H1 (cell line): ENCODE measurements at regions not wholly inside any gene's neighbourhood (a gene's known extent, or its start where the extent isn't known, plus 50 kb on each side); places are given as distances from the start of the nearest gene placed in this dataset.

Experiments
- CTCF ChIA-PET: fragments of 300-600 bp; sonication (Branson Sonifier 250); formaldehyde crosslinking; loops from one replicate; lab custom pipeline; 2021; ENCODE audit not compliant: partially characterized antibody; lab: Charles Lee
- POLR2A ChIA-PET: fragments of 300-600 bp; sonication (Branson Sonifier 250); formaldehyde crosslinking; loops from one replicate; lab custom pipeline; 2021; ENCODE audit warnings: inconsistent platforms; ENCODE audit not compliant: partially characterized antibody; lab: Charles Lee
- DNase-seq, 2 experiments: peaks; one replicate each; pipeline versions ENCODE4 v3.0.0 to v3.0.0-alpha.2; 2010 to 2022; ENCODE audit warnings: low spot score in 2 of 2, low read depth in 1 of 2, mixed read lengths in 1 of 2
- FAIRE-seq: peaks from 2 replicates; lab custom pipeline; 2011; peaks lifted over from hg19 to GRCh38; lab: Jason Lieb, UNC
- H2AFZ ChIP-seq: 2 replicates; pipeline ENCODE4 v1.8.1; 2012; ENCODE audit warnings: low read length, inconsistent platforms
- H2AK5ac ChIP-seq: 2 replicates; pipeline ENCODE4 v1.6.1; 2013; ENCODE audit warnings: low read depth, low read length
- H2BK120ac ChIP-seq: replicated peaks from 2 replicates; pipeline ENCODE3; 2013; ENCODE audit warnings: low read depth, low read length, inconsistent platforms
- H2BK12ac ChIP-seq: 2 replicates; pipeline ENCODE4 v1.6.1; 2013; ENCODE audit warnings: low read depth, low read length
- H2BK15ac ChIP-seq: 2 replicates; pipeline ENCODE4 v1.6.1; 2013; ENCODE audit warnings: low read length
- H2BK20ac ChIP-seq: 2 replicates; pipeline ENCODE4 v1.6.1; 2013; ENCODE audit warnings: low read length
- H2BK5ac ChIP-seq: 2 replicates; pipeline ENCODE4 v1.6.1; 2013; ENCODE audit warnings: low read depth, low read length
- H3K14ac ChIP-seq: 2 replicates; pipeline ENCODE4 v1.6.1; 2013; ENCODE audit warnings: inconsistent platforms; ENCODE audit not compliant: insufficient read length
- H3K18ac ChIP-seq: 2 replicates; pipeline ENCODE4 v1.6.1; 2013; ENCODE audit warnings: low read length; ENCODE audit errors: extremely low read depth
- H3K23ac ChIP-seq: 2 replicates; pipeline ENCODE4 v1.6.1; 2013; ENCODE audit warnings: inconsistent platforms; ENCODE audit not compliant: insufficient read length
- H3K23me2 ChIP-seq: 2 replicates; pipeline ENCODE4 v1.6.1; 2013; ENCODE audit warnings: low read depth, low read length
- H3K27ac ChIP-seq: 2 replicates; pipeline ENCODE4 v1.6.1; 2011; ENCODE audit warnings: low read depth, low read length, inconsistent platforms
- H3K27me3 ChIP-seq, 4 experiments: replicated peaks in 1 of 4; 1 replicate in 1 of 4; 2 replicates in 3 of 4; pipeline versions ENCODE4 v1.6.1 to v1.8.1; 2011 to 2013; ENCODE audit warnings: low read length in 3 of 4, mild to moderate bottlenecking in 3 of 4, inconsistent platforms in 2 of 4, mixed read lengths in 2 of 4, moderate library complexity in 1 of 4; ENCODE audit not compliant: control insufficient read depth in 3 of 4, insufficient read depth in 3 of 4; ENCODE audit errors: extremely low read depth in 1 of 4
- H3K36me3 ChIP-seq, 4 experiments: 2 replicates each; pipeline versions ENCODE4 v1.6.1 to v1.8.1; 2011 to 2013; ENCODE audit warnings: mild to moderate bottlenecking in 4 of 4, low read length in 3 of 4, moderate library complexity in 2 of 4, control low read depth in 1 of 4, inconsistent platforms in 1 of 4; ENCODE audit not compliant: insufficient read depth in 4 of 4, control insufficient read depth in 2 of 4
- H3K4ac ChIP-seq: replicated peaks from 2 replicates; pipeline ENCODE3; 2013; ENCODE audit warnings: low read length, low read depth, mixed read lengths, inconsistent platforms; ENCODE audit not compliant: insufficient read length
- H3K4me1 ChIP-seq, 4 experiments: replicated peaks in 1 of 4; 1 replicate in 1 of 4; 2 replicates in 3 of 4; pipeline versions ENCODE4 v1.6.1 to v1.8.1; 2011 to 2013; ENCODE audit warnings: low read length in 3 of 4, inconsistent platforms in 2 of 4, mixed read lengths in 1 of 4; ENCODE audit not compliant: insufficient read depth in 4 of 4, control insufficient read depth in 3 of 4
- H3K4me2 ChIP-seq, 2 experiments: 2 replicates each; pipeline versions ENCODE4 v1.6.1 to v1.8.1; 2011 to 2013; ENCODE audit warnings: low read depth in 2 of 2, low read length in 2 of 2, control low read depth in 1 of 2, inconsistent platforms in 1 of 2, mild to moderate bottlenecking in 1 of 2; ENCODE audit not compliant: insufficient read depth in 1 of 2
- H3K4me3 ChIP-seq, 4 experiments: fragments of 200-600, 300-600 bp in 1 of 4; sonication (generic), shearing (Covaris generic), sonication (Bioruptor Twin) in 1 of 4; 2 replicates each; pipeline versions ENCODE4 v1.5.1 to v1.8.1; 2011 to 2016; ENCODE audit warnings: low read length in 4 of 4, low read depth in 3 of 4, control low read depth in 2 of 4, inconsistent platforms in 2 of 4, mild to moderate bottlenecking in 2 of 4, mixed read lengths in 1 of 4, moderate library complexity in 1 of 4; ENCODE audit not compliant: insufficient read depth in 2 of 4; ENCODE audit errors: extremely low read depth in 1 of 4
- H3K56ac ChIP-seq: replicated peaks from 2 replicates; pipeline ENCODE3; 2013; ENCODE audit warnings: low read depth, mild to moderate bottlenecking, mixed read lengths, low read length, inconsistent platforms; ENCODE audit not compliant: insufficient read length
- H3K79me1 ChIP-seq: 2 replicates; pipeline ENCODE4 v1.6.1; 2013; ENCODE audit warnings: low read depth, low read length, control low read depth
- H3K79me2 ChIP-seq, 2 experiments: 2 replicates each; pipeline versions ENCODE4 v1.6.1 to v1.8.1; 2012 to 2013; ENCODE audit warnings: low read length in 2 of 2, mild to moderate bottlenecking in 2 of 2, inconsistent platforms in 1 of 2; ENCODE audit not compliant: insufficient read depth in 2 of 2, control insufficient read depth in 1 of 2
- H3K9ac ChIP-seq, 4 experiments: replicated peaks in 1 of 4; 1 replicate in 1 of 4; 2 replicates in 3 of 4; pipeline versions ENCODE4 v1.6.1 to v1.8.1; 2011 to 2013; ENCODE audit warnings: low read depth in 3 of 4, low read length in 3 of 4, control low read depth in 2 of 4, mild to moderate bottlenecking in 2 of 4, moderate library complexity in 2 of 4, inconsistent platforms in 1 of 4; ENCODE audit errors: extremely low read depth in 1 of 4
- H3K9me3 ChIP-seq, 2 experiments: 2 replicates each; pipeline versions ENCODE4 v1.6.1 to v1.8.1; 2012 to 2013; ENCODE audit warnings: mild to moderate bottlenecking in 2 of 2, moderate library complexity in 2 of 2, control low read depth in 1 of 2, inconsistent platforms in 1 of 2, low read depth in 1 of 2, low read length in 1 of 2, mixed read lengths in 1 of 2; ENCODE audit not compliant: insufficient read depth in 2 of 2
- H4K20me1 ChIP-seq, 2 experiments: replicated peaks in 1 of 2; 2 replicates each; pipeline versions ENCODE3 to v1.8.1; 2011 to 2013; ENCODE audit warnings: inconsistent platforms in 2 of 2, low read length in 2 of 2, mild to moderate bottlenecking in 1 of 2; ENCODE audit not compliant: insufficient read depth in 2 of 2, control insufficient read depth in 1 of 2
- H4K5ac ChIP-seq: 2 replicates; pipeline ENCODE4 v1.6.1; 2013; ENCODE audit warnings: low read length, low read depth, mixed read lengths, inconsistent platforms; ENCODE audit not compliant: insufficient read length
- H4K8ac ChIP-seq: 2 replicates; pipeline ENCODE4 v1.8.0; 2013; ENCODE audit warnings: mild to moderate bottlenecking, moderate library complexity, low read length, inconsistent platforms; ENCODE audit not compliant: insufficient read depth; ENCODE audit errors: extremely low read depth
- H4K91ac ChIP-seq: replicated peaks from 2 replicates; pipeline ENCODE3; 2013; ENCODE audit warnings: low read length, mixed read lengths, inconsistent platforms; ENCODE audit not compliant: insufficient read length
- BCL11A ChIP-seq, 2 experiments: IDR thresholded peaks; one replicate each; pipeline ENCODE4 v1.6.1; 2011; ENCODE audit warnings: low read depth in 2 of 2, low read length in 2 of 2, mild to moderate bottlenecking in 2 of 2
- E2F6 ChIP-seq: IDR thresholded peaks from 2 replicates; pipeline ENCODE4 v1.6.1; 2012; ENCODE audit warnings: inconsistent platforms
- GTF2F1 ChIP-seq: IDR thresholded peaks from 2 replicates; pipeline ENCODE4 v1.6.1; 2012; ENCODE audit warnings: low read depth, low read length, improper control_type of control experiment, borderline replicate concordance
- SP4 ChIP-seq: IDR thresholded peaks from 2 replicates; pipeline ENCODE4 v1.6.1; 2012; ENCODE audit warnings: low read length, inconsistent platforms
- WGBS, 2 experiments: shearing (Covaris generic) in 1 of 2; methylation state at CpG; one replicate each; pipeline versions ENCODE4 v1.1.6 to v1.1.7; 2013 to 2015; ENCODE audit warnings: low lambda C conversion rate in 2 of 2, mixed read lengths in 2 of 2, inconsistent platforms in 1 of 2, low coverage in 1 of 2, missing lambda C conversion rate in 1 of 2; ENCODE audit not compliant: insufficient replicate concordance in 2 of 2, insufficient coverage in 1 of 2, insufficient read length in 1 of 2; ENCODE audit errors: extremely low coverage in 1 of 2, missing lambda C conversion rate in 1 of 2; 5-methylcytosine and 5-hydroxymethylcytosine counted together

DNA sequence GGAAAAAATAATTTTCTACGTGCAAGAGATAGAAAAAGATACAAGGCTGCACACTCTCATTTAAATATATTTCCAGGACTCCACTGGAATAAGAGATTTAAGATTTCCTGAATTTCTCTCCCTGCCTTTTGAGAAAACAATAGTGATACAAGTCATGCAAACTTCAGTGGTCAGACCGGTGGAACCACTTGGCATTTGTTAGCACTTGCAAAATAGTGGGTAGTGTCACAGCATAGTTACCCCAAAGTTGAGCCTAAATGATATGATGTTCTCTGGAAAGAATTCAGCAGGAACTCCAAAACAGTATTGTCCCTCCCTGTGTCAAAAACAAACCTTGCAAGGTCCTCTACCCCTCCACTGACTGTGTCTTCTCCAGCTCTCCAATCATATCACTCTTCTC lies 102.3 kb downstream of the ANKRD50 start:
- Histone ChIP-seq H3K23ac (no peak overlapping the region), H3K4ac (no peak overlapping the region), H4K91ac (no peak overlapping the region), H2BK15ac (no peak overlapping the region), H3K79me1 (no peaks in the 10 kb centered on the region), H3K4me3 (no peak overlapping the region), H4K5ac (no peak overlapping the region), H3K79me2 (no peaks in the 10 kb centered on the region), H3K4me1 (peaks cover 0 to 3% (median 0%) of the 10 kb centered on the region in 4 experiments; a peak in 2 of 7 replicates), H3K23me2 (no peaks in the 10 kb centered on the region), H3K27ac (no peak overlapping the region), H2BK20ac (no peak overlapping the region), H3K9me3 (no peaks in the 10 kb centered on the region), H3K36me3 (no peaks in the 10 kb centered on the region), H2BK12ac (no peak overlapping the region), H2AK5ac (no peak overlapping the region), H4K20me1 (no peaks in the 10 kb centered on the region), H2BK5ac (no peak overlapping the region), H3K56ac (no peak overlapping the region), H3K14ac (no peak overlapping the region), H3K18ac (no peak overlapping the region), H3K9ac (no peak overlapping the region), H3K4me2 (no peak overlapping the region), H4K8ac (no peak overlapping the region), H3K27me3 (no peaks in the 10 kb centered on the region), H2BK120ac (no peak overlapping the region), H2AFZ (0 out of 2 replicates have a peak overlapping the region, but pooled peaks have one; percentile 49)
- POLR2A ChIA-PET, result no interaction called here
- WGBS, 2 experiments, result 87% methylated on average over 2 of the region's 2 CpGs; no CpG with 5 or more reads in 1 of the 2 experiments
- TF ChIP-seq BCL11A (IDR thresholded peaks at IDR 0.05; ENCODE audit: low read depth in 2 of 2, low read length in 2 of 2) (no peak), E2F6 (no peak), GTF2F1 (no peak), SP4 (no peak)
- CTCF ChIA-PET, result interaction anchor here (0.6 to 0.8 kb wide), 2 partner anchors 101 to 682 kb away, joined by 3 read pairs; no protein-coding TSS in a partner anchor
- DNase-seq, result no peak
- no peak for FAIRE-seq
